ENCODE measurements at regions not wholly inside any gene's neighbourhood (a gene's known extent, or its start where the extent isn't known, plus 50 kb on each side); places are given as distances from the start of the nearest gene placed in this dataset.

DNA sequence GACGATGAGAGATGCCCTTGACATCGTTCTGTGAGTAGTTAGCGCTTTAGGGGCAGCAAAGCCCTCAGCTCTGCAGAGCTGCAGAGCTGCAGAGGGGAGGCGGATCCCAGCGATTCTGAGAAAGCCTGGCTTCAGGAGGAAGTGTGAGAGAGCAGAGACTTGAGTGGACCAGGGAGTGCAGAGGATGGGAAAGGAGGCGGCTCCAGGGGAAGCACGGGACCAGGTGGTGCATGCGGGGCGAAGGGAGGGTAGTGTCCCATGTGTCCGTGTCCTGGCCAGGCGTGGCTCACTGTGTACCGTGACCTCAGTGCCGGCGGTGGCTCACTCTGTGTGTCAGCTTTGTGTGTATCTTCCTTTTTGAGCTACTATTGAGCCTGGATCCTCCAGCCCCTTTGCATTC, 250.8 kb upstream of the PITRM1 start:
- H3K9me3 Mint-ChIP-seq (ENCODE audit: unreplicated experiment) = no peaks in the 10 kb centered on the region
- H3K27ac Mint-ChIP-seq (ENCODE audit: unreplicated experiment) = no peak overlapping the region
- peaks cover 27% of the 10 kb centered on the region for H3K4me1 Mint-ChIP-seq (ENCODE audit: unreplicated experiment)
- H3K4me3 Mint-ChIP-seq (ENCODE audit: unreplicated experiment) = no peak overlapping the region
- H3K27me3 Mint-ChIP-seq (ENCODE audit: unreplicated experiment) = no peaks in the 10 kb centered on the region
- no peak for DNase-seq (ENCODE audit: low spot score)
- no peaks in the 10 kb centered on the region for H3K36me3 Mint-ChIP-seq (ENCODE audit: low read depth, unreplicated experiment)
- TF ChIP-seq, protein P1, sequence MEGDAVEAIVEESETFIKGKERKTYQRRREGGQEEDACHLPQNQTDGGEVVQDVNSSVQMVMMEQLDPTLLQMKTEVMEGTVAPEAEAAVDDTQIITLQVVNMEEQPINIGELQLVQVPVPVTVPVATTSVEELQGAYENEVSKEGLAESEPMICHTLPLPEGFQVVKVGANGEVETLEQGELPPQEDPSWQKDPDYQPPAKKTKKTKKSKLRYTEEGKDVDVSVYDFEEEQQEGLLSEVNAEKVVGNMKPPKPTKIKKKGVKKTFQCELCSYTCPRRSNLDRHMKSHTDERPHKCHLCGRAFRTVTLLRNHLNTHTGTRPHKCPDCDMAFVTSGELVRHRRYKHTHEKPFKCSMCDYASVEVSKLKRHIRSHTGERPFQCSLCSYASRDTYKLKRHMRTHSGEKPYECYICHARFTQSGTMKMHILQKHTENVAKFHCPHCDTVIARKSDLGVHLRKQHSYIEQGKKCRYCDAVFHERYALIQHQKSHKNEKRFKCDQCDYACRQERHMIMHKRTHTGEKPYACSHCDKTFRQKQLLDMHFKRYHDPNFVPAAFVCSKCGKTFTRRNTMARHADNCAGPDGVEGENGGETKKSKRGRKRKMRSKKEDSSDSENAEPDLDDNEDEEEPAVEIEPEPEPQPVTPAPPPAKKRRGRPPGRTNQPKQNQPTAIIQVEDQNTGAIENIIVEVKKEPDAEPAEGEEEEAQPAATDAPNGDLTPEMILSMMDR (IDR thresholded peaks at IDR 0.05; ENCODE audit: unreplicated experiment) = no peak

DNA sequence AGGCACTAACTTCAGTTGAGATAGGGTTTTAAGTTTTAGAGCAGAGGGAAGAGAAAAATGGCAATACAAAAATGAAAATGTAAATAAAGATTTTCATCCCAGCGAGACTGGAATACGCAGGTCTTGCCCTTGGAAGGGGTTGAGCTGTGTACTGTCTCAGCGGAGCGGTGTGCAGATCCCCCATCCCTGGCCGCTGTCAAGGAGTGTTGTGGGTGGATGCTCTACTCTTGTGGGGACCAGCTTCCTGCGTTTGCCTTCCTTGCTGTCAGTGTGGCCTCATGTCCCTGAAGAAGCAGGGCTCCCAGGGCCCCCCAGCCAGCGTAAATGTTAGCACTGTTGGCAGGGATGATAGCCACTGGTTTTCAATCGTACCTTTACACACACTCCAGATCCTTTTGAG, 249.7 kb upstream of the PITRM1 start:
- no peak overlapping the region for H3K27ac Mint-ChIP-seq (ENCODE audit: unreplicated experiment)
- no peaks in the 10 kb centered on the region for H3K27me3 Mint-ChIP-seq (ENCODE audit: unreplicated experiment)
- TF ChIP-seq, protein P1 (IDR thresholded peaks at IDR 0.05; ENCODE audit: unreplicated experiment) = no peak
- H3K36me3 Mint-ChIP-seq (ENCODE audit: low read depth, unreplicated experiment) = no peaks in the 10 kb centered on the region
- no peaks in the 10 kb centered on the region for H3K9me3 Mint-ChIP-seq (ENCODE audit: unreplicated experiment)
- DNase-seq (ENCODE audit: low spot score) = no peak
- H3K4me1 Mint-ChIP-seq (ENCODE audit: unreplicated experiment) = peaks cover 27% of the 10 kb centered on the region
- no peak overlapping the region for H3K4me3 Mint-ChIP-seq (ENCODE audit: unreplicated experiment)

DNA sequence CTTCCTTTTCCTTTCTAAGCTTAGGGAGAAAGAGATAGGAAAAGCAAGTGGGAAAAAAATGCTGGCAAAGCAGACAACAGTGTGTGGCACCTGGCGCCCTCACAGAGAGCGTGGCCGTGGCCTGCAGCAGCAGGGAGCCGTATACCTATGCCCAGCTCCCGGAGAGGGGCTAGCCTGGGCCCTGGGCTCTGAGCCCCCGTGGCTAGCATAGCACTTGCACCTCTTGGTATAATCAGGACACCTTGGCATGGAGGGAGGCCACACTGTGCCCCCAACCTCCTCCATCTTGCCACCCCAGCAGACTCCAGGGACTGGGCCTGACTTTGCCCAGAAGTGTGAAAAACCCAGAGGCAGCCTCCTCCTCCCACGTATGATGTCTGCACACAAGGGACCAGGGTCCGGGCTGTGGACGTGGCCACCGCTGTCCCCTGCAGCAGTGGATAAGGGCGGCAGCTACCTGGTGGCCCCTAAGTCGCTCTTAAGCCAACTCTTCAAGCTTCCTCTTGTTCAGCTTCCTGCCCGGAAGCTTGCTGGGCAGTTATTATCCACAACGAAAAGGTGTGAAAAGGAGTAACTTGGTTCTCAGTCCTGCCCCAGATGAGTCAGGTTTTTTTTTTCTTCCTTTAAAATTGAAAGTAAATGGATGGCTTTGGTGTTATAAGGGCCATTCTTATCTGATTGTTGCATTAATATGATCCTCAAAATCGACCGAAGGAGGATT, 249.1 kb upstream of the PITRM1 start:
- no peaks in the 10 kb centered on the region for H3K9me3 Mint-ChIP-seq (ENCODE audit: unreplicated experiment)
- H3K4me1 Mint-ChIP-seq (ENCODE audit: unreplicated experiment) = peaks cover 27% of the 10 kb centered on the region
- no peaks in the 10 kb centered on the region for H3K36me3 Mint-ChIP-seq (ENCODE audit: low read depth, unreplicated experiment)
- no peak for DNase-seq (ENCODE audit: low spot score)
- H3K27ac Mint-ChIP-seq (ENCODE audit: unreplicated experiment) = no peak overlapping the region
- no peak overlapping the region for H3K4me3 Mint-ChIP-seq (ENCODE audit: unreplicated experiment)
- no peaks in the 10 kb centered on the region for H3K27me3 Mint-ChIP-seq (ENCODE audit: unreplicated experiment)
- TF ChIP-seq, protein P1 (IDR thresholded peaks at IDR 0.05; ENCODE audit: unreplicated experiment) = no peak

DNA sequence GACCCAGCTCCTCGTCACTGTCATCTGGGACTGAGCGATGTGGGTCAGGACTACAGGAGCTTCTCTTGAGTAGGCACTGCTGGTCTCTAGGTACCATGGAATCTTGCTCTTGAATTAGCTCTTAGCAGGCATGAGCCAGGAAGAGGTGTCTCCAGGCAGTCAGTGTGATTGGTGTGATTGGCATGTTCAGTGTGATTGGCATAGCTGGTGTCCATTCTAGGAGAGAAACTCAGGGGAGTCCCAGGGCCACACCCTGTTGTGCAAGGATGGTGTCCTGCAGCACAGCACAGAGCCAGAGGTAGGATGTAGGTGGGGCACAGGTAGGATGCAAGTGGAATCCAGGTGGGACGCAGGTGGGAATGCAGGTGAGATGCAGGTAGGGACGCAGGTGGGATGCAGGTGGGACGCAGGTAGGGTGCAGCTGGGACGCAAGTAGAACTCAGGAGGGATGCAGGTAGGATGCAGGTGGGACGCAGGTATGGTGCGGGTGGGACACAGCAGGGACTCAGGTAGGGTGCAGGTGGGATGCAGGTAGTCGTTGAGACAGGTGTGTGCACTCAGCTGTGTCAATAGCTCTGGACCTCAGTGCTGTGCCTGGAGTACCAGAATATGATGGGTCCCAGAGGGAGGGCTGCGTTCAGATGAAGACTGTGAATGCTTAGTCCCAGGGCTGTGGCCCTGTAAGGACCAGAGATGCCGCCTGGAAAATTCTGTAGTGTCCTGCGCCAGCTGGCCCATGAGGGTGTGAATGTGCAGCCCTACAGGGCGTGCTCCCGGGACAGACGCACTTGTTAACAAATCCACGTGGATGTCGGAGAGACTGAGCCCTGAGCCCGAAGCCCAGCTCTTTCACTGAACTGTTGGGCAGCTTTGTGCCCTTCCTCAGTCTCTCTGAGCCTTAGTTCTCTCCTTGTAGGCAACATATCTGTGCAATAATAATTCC, 248.2 kb upstream of the PITRM1 start:
- peak overlapping the region; percentile 61 for H3K27ac Mint-ChIP-seq (ENCODE audit: unreplicated experiment)
- peaks cover 22% of the 10 kb centered on the region for H3K4me1 Mint-ChIP-seq (ENCODE audit: unreplicated experiment)
- H3K27me3 Mint-ChIP-seq (ENCODE audit: unreplicated experiment) = no peaks in the 10 kb centered on the region
- TF ChIP-seq, protein P1 (IDR thresholded peaks at IDR 0.05; ENCODE audit: unreplicated experiment) = no peak
- H3K36me3 Mint-ChIP-seq (ENCODE audit: low read depth, unreplicated experiment) = no peaks in the 10 kb centered on the region
- no peak for DNase-seq (ENCODE audit: low spot score)
- H3K4me3 Mint-ChIP-seq (ENCODE audit: unreplicated experiment) = no peak overlapping the region
- no peaks in the 10 kb centered on the region for H3K9me3 Mint-ChIP-seq (ENCODE audit: unreplicated experiment)

Measured in endothelial cell (in vitro differentiated cells).